Stimulated activated CD8-positive, alpha-beta memory T cell treated with anti-CD3 and anti-CD28 coated beads, Interleukin-2, amount 100 ng/mL, for 1 hour (primary cell): ENCODE measurements at regions not wholly inside any gene's neighbourhood (a gene's known extent, or its start where the extent isn't known, plus 50 kb on each side); places are given as distances from the start of the nearest gene placed in this dataset.

Source experiments
- DNase-seq, 2 donors: peaks; one replicate each; pipeline ENCODE4 v3.0.0-alpha.2; 2020; ENCODE audit warnings: low read depth in 2 of 2

GRCh38 chr5:165624166-165624946, 2118.9 kb downstream of the MAT2B start:
- no peak for DNase-seq

- no peak for DNase-seq
Measured at GRCh38 chr5:165626161-165626560, 2120.7 kb downstream of the MAT2B start.

- no peak for DNase-seq
Measured at GRCh38 chr5:165627548-165628170, 2122.2 kb downstream of the MAT2B start.

DNA sequence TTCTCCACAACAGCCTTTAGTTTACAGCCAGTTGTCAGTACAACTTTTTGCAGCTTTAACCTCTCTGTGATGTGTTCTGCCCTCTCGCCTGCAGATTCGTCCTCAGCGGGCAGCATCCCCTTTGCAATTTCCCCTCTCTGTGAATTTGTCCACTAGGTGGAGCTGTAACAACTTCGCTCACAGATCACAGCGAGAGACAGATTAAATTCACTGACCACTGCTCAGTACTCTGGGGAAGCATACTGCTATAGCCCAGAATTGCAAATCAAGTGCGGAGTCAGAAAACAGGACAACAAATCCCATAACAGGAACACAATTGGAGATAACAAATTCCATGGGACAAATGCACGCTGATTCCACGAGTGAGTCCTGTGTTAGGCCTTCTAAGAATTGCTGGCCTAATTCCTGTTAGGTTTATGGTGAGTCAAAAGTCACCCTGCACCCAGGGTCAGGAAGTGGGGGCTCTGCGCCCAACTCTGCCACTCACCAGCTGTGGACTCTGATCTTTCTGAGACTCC, 2124.9 kb downstream of the MAT2B start:
- DNase-seq: no peak

DNA sequence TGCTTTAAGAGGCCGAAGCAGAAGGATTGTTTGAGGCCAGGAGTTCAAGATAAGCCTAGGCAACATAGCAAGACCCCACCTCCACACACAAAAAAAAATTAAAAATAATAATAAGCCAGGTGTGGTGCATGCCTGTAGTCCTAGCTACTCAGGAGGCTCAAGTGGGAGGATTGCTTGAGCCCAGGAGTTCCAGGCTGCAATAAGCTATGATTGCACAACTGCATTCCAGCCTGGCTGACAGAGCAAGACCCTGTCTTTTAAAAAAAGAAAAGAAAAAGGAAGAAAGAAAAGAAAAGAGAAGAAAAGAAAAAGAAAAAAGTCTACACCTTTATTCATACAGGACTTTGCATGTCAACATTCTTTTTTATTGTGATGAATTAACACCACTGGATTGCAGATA, 2125.8 kb downstream of the MAT2B start:
- no peak for DNase-seq

- DNase-seq: no peak
Measured at GRCh38 chr5:165642366-165642765, 2136.9 kb downstream of the MAT2B start.

- DNase-seq: no peak
Measured at GRCh38 chr5:165665735-165666400, 2160.4 kb downstream of the MAT2B start.

- no peak for DNase-seq
Measured at GRCh38 chr5:165673499-165673898, 2168.1 kb downstream of the MAT2B start.

DNA sequence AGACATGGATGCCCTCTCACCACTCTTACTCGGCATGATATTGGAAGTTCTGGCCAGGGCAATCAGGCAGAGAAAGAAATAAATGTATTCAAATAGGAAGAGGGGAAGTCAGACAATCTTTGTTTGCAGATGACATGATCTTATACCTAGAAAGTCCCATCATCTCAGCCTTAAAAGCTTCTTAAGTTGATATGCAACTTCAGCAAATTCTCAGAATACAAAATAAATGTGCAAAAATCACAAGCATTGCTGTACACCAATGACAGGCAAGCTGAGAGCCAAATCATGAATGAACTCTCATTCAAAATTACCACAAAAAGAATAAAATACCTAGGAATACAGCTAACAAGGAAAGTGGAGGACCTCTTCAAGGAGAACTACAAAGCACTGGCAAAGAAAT, 2190.4 kb downstream of the MAT2B start:
- DNase-seq: no peak

DNA sequence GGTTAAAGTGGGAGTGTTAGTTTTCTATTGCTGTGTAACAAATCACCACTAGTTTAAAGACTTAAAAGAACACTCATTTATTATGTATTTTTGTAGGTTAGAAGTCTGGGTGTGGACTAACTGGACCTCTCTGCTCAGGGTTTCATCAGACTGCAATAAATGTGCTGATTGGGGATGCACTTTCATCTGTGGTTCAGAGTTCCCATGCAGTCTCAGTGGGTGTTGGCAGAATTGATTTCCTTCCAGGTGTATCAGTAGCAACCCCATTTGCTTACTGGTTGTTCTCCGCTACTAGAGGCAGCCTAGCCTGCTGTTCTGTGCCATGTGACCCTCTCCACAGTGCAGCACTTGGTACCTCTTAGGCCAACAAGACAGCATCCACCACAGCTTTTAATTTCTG, 2200.5 kb downstream of the MAT2B start:
- no peak for DNase-seq

GRCh38 chr5:165712011-165712410, 2206.6 kb downstream of the MAT2B start:
- no peak for DNase-seq

DNA sequence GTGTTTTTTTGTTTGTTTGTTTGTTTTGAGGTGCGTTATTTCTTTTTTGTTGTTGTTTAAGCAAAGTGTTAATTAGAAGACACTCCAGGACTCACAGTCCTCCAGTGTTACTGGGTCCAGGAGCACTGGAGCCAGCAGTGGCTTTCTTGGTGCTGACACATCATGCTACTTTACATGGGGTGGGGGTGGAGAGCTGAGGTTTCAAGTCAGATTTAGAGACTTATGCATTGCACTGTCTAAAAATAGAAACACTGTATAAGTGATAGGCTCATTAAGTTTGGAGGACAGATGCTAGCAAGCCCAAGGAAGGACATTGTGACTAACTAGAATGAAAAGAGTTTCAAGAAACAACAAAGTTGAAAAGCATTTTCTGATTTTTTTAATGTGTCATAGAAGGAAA, 2209.2 kb downstream of the MAT2B start:
- DNase-seq: no peak

DNA sequence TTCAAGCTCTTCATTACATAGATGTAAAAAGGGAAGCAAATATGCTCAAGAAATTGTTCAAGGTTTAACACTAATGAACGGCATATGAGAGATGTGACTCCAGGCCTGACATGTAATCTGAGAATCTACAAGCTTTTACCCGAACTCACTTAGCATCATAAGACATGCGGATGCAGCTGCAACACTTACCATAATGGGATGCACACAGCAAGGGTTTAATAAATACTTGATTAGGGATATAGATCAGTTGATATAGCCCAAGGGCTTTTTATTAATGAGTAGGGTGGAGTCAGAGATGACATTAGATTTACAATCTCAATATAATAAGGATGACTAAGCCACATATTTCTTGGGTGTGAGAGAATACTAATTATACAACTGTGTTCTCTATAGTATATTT, 2215.5 kb downstream of the MAT2B start:
- DNase-seq: no peak

GRCh38 chr5:165722401-165722800, 2217.0 kb downstream of the MAT2B start:
- no peak for DNase-seq

DNA sequence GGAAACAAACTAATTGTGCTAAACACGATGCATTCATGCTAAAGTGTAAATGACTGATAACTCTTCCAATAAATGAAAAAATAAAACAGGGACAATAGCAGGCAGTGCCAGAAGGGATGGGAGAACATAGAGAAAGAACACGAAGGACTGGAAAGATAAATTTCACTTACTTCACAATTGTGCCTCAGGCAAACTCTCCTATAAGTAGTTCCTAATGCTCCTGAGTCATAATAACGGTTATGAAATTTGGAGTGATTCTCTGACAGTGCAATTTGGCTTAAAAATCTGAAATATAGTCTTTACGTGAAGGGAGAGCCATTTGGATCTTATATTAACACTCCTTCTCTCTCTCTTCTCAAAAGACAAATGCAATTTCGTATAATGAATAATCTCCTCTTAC, 2218.5 kb downstream of the MAT2B start:
- no peak for DNase-seq

GRCh38 chr5:165728425-165728824, 2223.0 kb downstream of the MAT2B start:
- DNase-seq: no peak

DNA sequence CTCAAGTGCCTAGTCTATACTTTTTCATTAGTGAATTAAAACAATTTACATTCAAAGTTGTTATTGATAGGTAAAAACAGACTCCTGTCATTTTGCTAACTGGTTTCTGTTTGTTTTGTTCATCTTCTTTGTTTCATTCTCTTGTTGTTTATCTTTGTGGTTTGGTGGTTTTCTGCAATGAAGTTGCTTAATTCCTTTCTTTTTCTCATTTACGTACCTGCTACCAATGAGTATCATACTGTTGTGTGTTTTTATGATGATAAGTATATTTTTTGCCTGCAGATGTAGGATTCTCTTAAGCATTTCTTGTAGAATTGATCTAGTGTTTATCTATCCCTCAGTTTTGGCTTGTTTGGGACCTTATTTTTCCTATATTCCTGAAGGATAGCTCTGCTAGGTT, 2230.0 kb downstream of the MAT2B start:
- no peak for DNase-seq

DNA sequence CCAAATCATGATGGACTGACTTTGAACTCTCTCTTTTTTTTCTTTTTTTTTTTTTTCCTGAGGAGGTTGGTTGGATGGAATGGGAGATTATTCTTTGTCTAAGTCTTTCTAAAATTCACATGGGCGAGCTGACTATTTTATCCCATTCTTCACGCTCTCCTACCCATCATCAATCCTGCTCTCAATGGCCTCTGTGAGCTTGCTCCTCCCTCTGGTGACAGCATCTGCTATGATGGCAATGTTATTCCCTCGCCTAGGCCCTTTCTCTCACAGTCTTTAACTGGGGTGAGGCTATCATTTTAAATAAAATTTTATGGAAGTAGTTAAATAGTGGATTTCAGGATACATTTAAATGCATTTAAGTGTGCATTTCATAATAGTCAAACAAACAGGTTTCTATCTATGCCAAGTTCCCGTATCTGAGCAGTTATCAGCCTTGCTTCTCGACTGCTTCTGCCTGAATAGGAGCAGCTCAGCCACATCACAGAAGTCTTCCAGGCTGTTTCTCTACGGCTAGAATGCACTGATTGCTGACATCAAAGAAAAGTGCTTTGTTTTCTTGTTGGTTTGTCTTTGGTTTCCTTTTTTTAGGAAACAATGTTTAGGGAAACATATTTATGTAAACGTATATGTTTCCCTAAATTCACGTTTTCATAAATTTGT, 2233.8 kb downstream of the MAT2B start:
- no peak for DNase-seq

DNA sequence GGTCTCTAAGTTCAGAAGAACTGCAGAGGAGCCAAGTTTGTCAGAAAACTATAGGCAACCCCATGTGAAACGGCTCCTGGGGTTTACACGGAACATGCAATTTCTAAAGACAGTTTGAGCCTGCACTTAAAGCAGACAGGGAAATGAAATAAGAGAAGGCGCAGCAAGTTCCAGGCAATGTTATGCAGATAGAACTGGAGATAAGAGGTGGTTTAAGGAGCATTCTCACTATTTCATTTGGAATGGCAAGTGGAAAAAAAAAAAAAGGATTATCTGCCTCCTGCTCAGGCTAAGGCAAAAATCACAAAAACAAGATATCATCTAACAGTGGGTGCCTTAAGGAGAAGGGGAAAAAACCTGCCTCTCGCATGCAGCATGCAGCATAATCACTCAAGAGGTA, 2252.4 kb downstream of the MAT2B start:
- DNase-seq: no peak

DNA sequence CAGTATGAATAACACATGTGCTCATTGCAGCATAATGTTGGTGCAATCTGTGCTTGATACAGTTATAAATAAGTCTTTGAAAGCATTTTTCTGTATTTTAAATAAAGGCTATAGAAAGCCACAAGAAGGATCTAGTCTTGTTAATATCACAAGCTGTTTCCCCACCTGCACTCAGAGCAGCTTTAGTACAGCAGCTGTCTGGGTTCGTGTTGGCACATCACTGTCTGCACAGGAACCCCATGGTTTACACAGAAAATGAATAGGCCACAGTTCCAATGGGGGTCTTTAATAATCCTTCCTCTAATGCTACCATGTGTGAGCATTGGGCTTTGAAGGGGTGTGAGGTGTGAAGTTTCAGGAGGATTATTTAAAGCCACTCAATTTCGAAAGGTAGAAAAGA, 2269.7 kb downstream of the MAT2B start:
- no peak for DNase-seq

DNA sequence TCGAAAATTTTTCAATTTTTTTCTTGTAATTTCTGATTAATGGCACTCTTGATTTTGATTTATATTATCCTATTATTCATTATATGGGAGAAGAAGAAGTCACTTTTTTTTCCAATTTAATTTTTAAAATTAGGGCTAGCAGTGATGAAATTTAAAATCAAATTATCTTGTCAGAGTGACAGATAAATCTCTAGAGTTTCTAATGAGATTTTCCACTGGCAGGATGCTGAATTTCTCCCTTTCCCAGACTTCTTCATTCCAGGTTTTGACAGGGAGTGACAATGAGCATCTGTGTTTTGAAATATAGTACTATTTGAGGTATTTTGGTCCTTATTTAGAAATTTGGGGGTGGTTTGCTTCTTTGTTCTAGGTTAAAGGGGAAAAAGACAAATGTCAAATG, 2274.1 kb downstream of the MAT2B start:
- DNase-seq: no peak

DNA sequence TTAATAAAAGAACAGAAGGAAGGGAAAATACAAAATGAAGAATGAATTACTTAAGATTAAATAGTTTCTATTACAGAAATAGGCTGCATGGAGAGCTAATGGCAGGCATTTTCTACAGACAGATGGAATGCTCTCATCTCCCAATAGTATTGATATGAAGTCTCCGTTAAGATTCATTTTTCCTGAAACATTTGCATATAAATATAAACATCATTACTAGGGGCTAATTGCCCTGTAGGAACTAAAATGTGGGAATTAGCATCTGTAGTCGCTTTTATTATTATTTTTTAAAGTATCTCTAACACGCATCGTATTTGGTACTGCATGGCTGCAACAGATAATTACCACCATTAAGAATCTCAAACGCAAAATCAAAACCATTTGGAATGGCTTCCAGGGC, 2275.5 kb downstream of the MAT2B start:
- DNase-seq: no peak
